ENCODE measurements at regions not wholly inside any gene's neighbourhood (a gene's known extent, or its start where the extent isn't known, plus 50 kb on each side); places are given as distances from the start of the nearest gene placed in this dataset.

DNA sequence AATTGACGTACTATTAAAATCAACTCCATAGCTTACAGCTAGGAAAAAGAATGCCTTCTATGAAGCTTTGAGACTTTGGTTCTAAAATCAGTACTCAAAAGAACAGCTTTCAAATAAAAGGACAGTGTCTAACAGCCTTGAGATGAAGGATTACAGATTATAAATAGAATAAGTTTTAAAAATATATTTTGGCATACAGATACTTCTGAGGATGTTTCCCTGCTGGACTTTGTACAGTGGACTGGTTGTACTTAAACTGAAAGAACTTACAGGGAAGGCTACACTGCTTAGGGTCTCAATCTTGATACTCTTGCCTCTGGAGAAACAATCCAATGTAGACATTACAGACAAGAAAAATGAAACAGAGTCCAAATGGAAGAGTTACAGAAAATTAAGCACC is 452.7 kb downstream of the CETN3 start:
- TF ChIP-seq, protein P1, sequence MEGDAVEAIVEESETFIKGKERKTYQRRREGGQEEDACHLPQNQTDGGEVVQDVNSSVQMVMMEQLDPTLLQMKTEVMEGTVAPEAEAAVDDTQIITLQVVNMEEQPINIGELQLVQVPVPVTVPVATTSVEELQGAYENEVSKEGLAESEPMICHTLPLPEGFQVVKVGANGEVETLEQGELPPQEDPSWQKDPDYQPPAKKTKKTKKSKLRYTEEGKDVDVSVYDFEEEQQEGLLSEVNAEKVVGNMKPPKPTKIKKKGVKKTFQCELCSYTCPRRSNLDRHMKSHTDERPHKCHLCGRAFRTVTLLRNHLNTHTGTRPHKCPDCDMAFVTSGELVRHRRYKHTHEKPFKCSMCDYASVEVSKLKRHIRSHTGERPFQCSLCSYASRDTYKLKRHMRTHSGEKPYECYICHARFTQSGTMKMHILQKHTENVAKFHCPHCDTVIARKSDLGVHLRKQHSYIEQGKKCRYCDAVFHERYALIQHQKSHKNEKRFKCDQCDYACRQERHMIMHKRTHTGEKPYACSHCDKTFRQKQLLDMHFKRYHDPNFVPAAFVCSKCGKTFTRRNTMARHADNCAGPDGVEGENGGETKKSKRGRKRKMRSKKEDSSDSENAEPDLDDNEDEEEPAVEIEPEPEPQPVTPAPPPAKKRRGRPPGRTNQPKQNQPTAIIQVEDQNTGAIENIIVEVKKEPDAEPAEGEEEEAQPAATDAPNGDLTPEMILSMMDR (IDR thresholded peaks at IDR 0.05), result no peak
- TF ChIP-seq POLR2AphosphoS5 (IDR thresholded peaks at IDR 0.05) (no peak), EP300 (IDR thresholded peaks at IDR 0.05) (no peak)
